ENCODE measurements at regions not wholly inside any gene's neighbourhood (a gene's known extent, or its start where the extent isn't known, plus 50 kb on each side); places are given as distances from the start of the nearest gene placed in this dataset.

DNA sequence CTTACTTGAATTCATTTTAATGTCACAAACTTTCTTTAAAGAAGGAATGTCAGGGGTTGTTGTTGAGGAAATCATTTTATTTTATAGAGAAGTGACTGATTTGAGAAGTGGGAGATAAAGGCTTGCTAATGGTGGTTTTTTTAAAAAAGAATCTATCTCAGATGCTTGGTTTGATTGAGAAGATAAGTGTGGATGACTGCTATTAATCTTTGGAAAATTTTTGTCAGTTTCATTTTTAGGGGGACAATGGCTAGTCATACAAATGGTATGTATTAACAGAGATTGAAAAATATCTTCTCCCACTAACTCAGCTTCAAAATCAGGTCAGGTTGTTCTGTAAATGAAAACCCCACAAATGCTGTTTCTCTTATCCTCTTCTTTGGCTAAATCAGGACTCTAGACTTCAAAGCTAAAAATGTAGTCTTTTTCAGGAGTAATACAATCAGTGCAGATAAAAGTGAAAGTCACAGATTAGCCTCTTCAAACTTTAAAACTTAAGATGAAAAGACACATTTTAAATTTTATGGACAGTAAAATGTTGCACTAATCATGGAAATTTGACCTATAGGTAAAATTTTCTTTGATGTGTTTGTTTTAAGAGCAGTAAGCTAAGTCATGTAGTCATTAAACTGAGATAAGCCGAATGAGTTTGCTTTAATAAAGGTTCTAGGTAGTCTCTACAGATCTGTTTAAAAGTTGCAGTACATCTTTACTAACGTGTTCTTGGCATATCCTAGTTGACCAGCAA, 674.2 kb upstream of the VRK2 start:
- no peaks in the 10 kb centered on the region for H3K36me3 ChIP-seq (replicated peaks; ENCODE audit: insufficient read depth, low read depth)
- no peaks in the 10 kb centered on the region for H4K20me1 ChIP-seq (ENCODE audit: insufficient read depth, poor library complexity, severe bottlenecking)
- peak; percentile 86 for TF ChIP-seq EZH2phosphoT487 (IDR thresholded peaks at IDR 0.05; ENCODE audit: low read depth, severe bottlenecking, unreplicated experiment)
- TF ChIP-seq, protein P1, sequence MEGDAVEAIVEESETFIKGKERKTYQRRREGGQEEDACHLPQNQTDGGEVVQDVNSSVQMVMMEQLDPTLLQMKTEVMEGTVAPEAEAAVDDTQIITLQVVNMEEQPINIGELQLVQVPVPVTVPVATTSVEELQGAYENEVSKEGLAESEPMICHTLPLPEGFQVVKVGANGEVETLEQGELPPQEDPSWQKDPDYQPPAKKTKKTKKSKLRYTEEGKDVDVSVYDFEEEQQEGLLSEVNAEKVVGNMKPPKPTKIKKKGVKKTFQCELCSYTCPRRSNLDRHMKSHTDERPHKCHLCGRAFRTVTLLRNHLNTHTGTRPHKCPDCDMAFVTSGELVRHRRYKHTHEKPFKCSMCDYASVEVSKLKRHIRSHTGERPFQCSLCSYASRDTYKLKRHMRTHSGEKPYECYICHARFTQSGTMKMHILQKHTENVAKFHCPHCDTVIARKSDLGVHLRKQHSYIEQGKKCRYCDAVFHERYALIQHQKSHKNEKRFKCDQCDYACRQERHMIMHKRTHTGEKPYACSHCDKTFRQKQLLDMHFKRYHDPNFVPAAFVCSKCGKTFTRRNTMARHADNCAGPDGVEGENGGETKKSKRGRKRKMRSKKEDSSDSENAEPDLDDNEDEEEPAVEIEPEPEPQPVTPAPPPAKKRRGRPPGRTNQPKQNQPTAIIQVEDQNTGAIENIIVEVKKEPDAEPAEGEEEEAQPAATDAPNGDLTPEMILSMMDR (IDR thresholded peaks at IDR 0.05; ENCODE audit: poor library complexity), result no peak
- DNase-seq (ENCODE audit: low spot score), result no peak
- no peak overlapping the region for H3K4me2 ChIP-seq
- WGBS (ENCODE audit: low lambda C conversion rate, missing lambda C conversion rate), result 17% methylated on average over 2 of the region's 2 CpGs
- no peaks in the 10 kb centered on the region for H3K9me2 ChIP-seq (replicated peaks; ENCODE audit: insufficient read depth)
- H2AFZ ChIP-seq, result no peak overlapping the region
- H3K27ac ChIP-seq, result no peak overlapping the region
- no peaks in the 10 kb centered on the region for H3K4me1 ChIP-seq (ENCODE audit: insufficient read depth)
- no peaks in the 10 kb centered on the region for H3K79me2 ChIP-seq
- H3K4me3 ChIP-seq, result no peak overlapping the region
- H3K27me3 ChIP-seq, result no peaks in the 10 kb centered on the region
- H3K9me3 ChIP-seq (ENCODE audit: low read depth), result no peaks in the 10 kb centered on the region

DNA sequence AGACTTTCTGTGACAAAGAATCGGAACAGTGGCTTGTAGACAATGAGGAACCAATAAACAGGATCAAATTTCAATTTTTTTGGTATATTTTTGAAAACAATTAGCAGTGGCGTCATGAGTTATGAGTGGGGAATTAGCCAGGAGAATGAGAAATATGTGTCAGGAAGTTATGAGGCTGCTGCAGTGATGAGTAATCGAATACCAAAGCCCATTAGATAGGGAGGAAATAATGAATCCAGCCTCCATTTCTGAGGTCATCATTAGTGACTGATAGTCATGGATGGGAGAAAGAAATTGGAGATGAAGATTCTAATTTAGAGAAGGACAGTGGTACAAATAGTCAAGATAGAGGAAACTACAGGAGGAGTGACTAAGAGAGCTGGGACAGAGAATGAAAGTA, 673.1 kb upstream of the VRK2 start:
- H3K4me2 ChIP-seq, result no peak overlapping the region
- H3K79me2 ChIP-seq, result no peaks in the 10 kb centered on the region
- H3K36me3 ChIP-seq (replicated peaks; ENCODE audit: insufficient read depth, low read depth), result no peaks in the 10 kb centered on the region
- H4K20me1 ChIP-seq (ENCODE audit: insufficient read depth, poor library complexity, severe bottlenecking), result no peaks in the 10 kb centered on the region
- H3K27ac ChIP-seq, result no peak overlapping the region
- DNase-seq (ENCODE audit: low spot score), result no peak
- no peaks in the 10 kb centered on the region for H3K9me3 ChIP-seq (ENCODE audit: low read depth)
- H3K4me3 ChIP-seq, result no peak overlapping the region
- TF ChIP-seq EZH2phosphoT487 (IDR thresholded peaks at IDR 0.05; ENCODE audit: low read depth, severe bottlenecking, unreplicated experiment), result no peak
- TF ChIP-seq, protein P1 (IDR thresholded peaks at IDR 0.05; ENCODE audit: poor library complexity), result no peak
- TF ChIP-seq EZH2 (IDR thresholded peaks at IDR 0.05; ENCODE audit: borderline replicate concordance), result no peak
- H3K4me1 ChIP-seq (ENCODE audit: insufficient read depth), result no peaks in the 10 kb centered on the region
- H3K9me2 ChIP-seq (replicated peaks; ENCODE audit: insufficient read depth), result no peaks in the 10 kb centered on the region
- 81% methylated on average over 3 of the region's 3 CpGs for WGBS (ENCODE audit: low lambda C conversion rate, missing lambda C conversion rate)
- no peak overlapping the region for H2AFZ ChIP-seq
- H3K27me3 ChIP-seq, result no peaks in the 10 kb centered on the region

DNA sequence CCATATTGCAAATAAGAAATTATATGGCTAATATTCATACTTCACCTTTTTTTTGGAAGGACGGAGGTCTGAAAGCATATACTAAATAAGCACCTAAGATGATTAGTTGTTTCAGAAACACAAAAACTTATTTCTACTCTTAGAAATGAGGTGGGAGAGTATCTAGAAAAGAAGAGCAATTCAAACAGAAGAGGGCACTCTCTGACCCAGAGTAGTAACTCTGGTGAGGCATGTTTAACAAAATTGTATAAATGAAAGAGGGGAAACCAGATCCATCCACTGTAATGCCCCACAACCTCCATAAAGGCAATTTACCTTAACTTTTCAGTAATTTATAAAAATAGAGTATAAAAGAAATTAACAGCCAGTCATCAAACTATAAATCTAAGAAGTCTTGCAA, 669.6 kb upstream of the VRK2 start:
- no peaks in the 10 kb centered on the region for H3K4me1 ChIP-seq (ENCODE audit: insufficient read depth)
- H3K4me3 ChIP-seq, result no peak overlapping the region
- H3K36me3 ChIP-seq (replicated peaks; ENCODE audit: insufficient read depth, low read depth), result no peaks in the 10 kb centered on the region
- H2AFZ ChIP-seq, result no peak overlapping the region
- no peaks in the 10 kb centered on the region for H3K9me3 ChIP-seq (ENCODE audit: low read depth)
- no peak overlapping the region for H3K27ac ChIP-seq
- no peaks in the 10 kb centered on the region for H3K79me2 ChIP-seq
- no peaks in the 10 kb centered on the region for H3K9me2 ChIP-seq (replicated peaks; ENCODE audit: insufficient read depth)
- H3K4me2 ChIP-seq, result no peak overlapping the region
- 30% methylated on average over 1 of the region's 1 CpG for WGBS (ENCODE audit: low lambda C conversion rate, missing lambda C conversion rate)
- H3K27me3 ChIP-seq, result no peaks in the 10 kb centered on the region
- H4K20me1 ChIP-seq (ENCODE audit: insufficient read depth, poor library complexity, severe bottlenecking), result no peaks in the 10 kb centered on the region
- no peak for TF ChIP-seq EZH2 (IDR thresholded peaks at IDR 0.05; ENCODE audit: borderline replicate concordance)
- TF ChIP-seq, protein P1 (IDR thresholded peaks at IDR 0.05; ENCODE audit: poor library complexity), result peak; percentile 54
- DNase-seq (ENCODE audit: low spot score), result peak; percentile 18

DNA sequence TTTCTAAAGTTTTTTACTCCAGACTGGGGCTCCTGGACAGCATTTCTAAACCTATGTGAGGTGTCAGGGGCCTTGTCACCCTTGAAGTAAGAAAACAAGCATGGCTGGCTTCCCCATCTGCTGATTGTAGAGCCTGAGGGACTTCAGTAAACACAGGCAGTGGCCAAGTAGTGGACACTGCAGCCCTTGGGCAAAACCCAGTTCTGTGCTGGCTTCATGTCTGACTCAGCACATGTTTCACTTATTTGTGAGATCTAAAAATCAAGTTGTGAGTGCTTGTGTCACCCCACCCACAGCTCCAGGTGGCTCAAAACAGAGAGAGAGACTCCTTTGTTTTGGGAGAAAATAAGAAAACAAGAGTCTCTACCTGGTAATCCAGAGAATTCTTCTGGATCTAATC, 660.3 kb upstream of the VRK2 start:
- Histone ChIP-seq H2AFZ (no peak overlapping the region), H3K27me3 (no peaks in the 10 kb centered on the region), H3K4me1 (ENCODE audit: insufficient read depth) (no peaks in the 10 kb centered on the region), H3K79me2 (no peaks in the 10 kb centered on the region), H3K4me3 (no peak overlapping the region), H3K27ac (no peak overlapping the region), H3K9me2 (replicated peaks; ENCODE audit: insufficient read depth) (no peaks in the 10 kb centered on the region), H4K20me1 (ENCODE audit: insufficient read depth, poor library complexity, severe bottlenecking) (no peaks in the 10 kb centered on the region), H3K4me2 (no peak overlapping the region), H3K36me3 (replicated peaks; ENCODE audit: insufficient read depth, low read depth) (no peaks in the 10 kb centered on the region), H3K9me3 (ENCODE audit: low read depth) (no peaks in the 10 kb centered on the region)
- no peak for DNase-seq (ENCODE audit: low spot score)
- TF ChIP-seq EZH2 (IDR thresholded peaks at IDR 0.05; ENCODE audit: borderline replicate concordance), result no peak
- TF ChIP-seq, protein P1 (IDR thresholded peaks at IDR 0.05; ENCODE audit: poor library complexity), result no peak
- TF ChIP-seq EZH2phosphoT487 (IDR thresholded peaks at IDR 0.05; ENCODE audit: low read depth, severe bottlenecking, unreplicated experiment), result no peak

Data from hepatocyte (in vitro differentiated cells).